ENCODE measurements at regions not wholly inside any gene's neighbourhood (a gene's known extent, or its start where the extent isn't known, plus 50 kb on each side); places are given as distances from the start of the nearest gene placed in this dataset.

DNA sequence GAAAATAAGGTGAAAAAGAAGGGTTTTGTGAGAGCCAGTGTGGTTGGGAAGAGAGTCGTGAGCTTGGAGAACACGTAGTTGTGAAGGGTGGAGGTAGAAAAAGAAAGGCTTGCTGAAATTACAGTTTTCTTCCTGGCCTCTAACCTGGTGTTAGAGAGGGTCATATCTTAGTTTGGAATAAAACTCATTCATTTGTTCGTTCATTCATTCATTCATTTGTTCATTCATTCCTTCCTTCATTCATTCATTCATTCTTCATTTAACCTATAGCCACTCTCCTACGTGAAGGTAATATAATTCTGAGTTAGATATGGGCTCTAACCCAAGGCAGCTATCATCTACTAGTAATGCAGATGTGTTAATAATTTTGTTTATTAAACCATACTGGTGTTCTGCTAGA is 111.8 kb upstream of the ZNF521 start:
- Mint-ChIP-seq H3K27ac (no peak overlapping the region), H3K4me3 (no peak overlapping the region), H3K36me3 (ENCODE audit: low read depth) (no peaks in the 10 kb centered on the region), H3K27me3 (no peaks in the 10 kb centered on the region), H3K4me1 (no peaks in the 10 kb centered on the region), H3K9me3 (no peaks in the 10 kb centered on the region)
- intact Hi-C loops (cut with micrococcal nuclease), result no loop called here
- DNase-seq, result no peak

DNA sequence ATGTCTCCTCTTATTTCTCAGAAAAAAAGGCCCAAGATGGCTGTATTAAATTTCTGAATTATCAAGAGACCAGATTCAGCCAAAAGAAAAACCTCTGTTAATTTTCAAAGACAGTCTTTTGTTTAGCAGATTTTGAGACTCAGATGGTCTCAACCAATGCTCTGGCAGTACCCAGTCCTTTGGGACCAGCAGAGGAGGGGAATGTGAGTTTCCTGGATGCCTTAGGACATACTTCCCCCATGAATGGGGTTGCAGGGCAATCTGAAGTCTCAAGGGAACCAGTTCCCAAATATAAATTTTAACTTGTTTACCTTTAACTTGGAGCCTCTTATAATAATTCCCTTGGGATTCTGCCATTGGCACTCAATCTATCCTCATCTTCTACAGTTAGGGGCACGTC is 107.8 kb upstream of the ZNF521 start:
- no peaks in the 10 kb centered on the region for H3K36me3 Mint-ChIP-seq (ENCODE audit: low read depth)
- H3K4me3 Mint-ChIP-seq, result no peak overlapping the region
- intact Hi-C loops (cut with micrococcal nuclease), result no loop called here
- H3K27me3 Mint-ChIP-seq, result no peaks in the 10 kb centered on the region
- no peak for DNase-seq
- H3K4me1 Mint-ChIP-seq, result no peaks in the 10 kb centered on the region
- H3K27ac Mint-ChIP-seq, result no peak overlapping the region
- H3K9me3 Mint-ChIP-seq, result no peaks in the 10 kb centered on the region

DNA sequence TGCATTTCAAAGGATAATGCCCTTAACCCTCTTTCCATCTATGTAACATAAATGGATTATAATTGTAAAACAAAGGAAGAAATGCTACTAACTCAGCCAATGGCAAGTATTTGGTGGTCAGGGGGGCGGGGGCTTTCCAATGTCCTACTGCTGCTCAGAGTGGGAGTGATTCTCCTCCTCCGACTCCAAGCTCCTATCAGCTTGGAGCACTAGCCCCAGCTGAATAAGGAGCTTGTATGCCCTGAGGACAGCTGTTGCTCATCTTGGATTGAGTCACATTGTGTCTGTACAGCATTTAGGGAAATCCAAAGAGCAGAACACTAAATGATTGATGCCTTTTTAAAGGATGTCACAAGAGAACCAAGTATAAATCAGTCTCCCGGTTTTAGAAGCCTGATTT is 105.6 kb upstream of the ZNF521 start:
- DNase-seq, result no peak
- Mint-ChIP-seq H3K36me3 (ENCODE audit: low read depth) (no peaks in the 10 kb centered on the region), H3K4me1 (no peaks in the 10 kb centered on the region), H3K27me3 (no peaks in the 10 kb centered on the region), H3K9me3 (no peaks in the 10 kb centered on the region), H3K27ac (no peak overlapping the region), H3K4me3 (no peak overlapping the region)
- intact Hi-C loops (cut with micrococcal nuclease), result no loop called here

DNA sequence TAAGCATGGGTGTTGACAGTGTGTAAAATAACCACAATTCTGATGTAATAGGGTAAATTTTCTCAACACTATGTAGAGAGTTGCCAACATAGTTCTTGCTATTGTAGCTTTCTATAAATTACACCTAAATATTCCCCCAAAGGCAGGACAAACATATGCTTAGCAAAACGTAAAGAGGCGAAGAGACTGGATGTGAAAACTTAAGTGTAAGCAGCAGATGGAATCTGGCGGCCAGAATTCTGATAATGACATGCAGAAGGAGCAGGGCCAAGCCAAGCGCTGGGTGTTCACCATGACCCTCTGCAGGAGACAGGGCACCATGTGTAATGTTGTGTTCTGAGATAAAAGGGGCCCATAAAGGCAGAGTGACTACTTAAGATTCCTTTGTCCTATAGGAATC is 105.2 kb upstream of the ZNF521 start:
- intact Hi-C loops (cut with micrococcal nuclease), result no loop called here
- Mint-ChIP-seq H3K27ac (no peak overlapping the region), H3K4me3 (no peak overlapping the region), H3K9me3 (no peaks in the 10 kb centered on the region), H3K4me1 (no peaks in the 10 kb centered on the region), H3K27me3 (no peaks in the 10 kb centered on the region), H3K36me3 (ENCODE audit: low read depth) (no peaks in the 10 kb centered on the region)
- DNase-seq, result no peak

DNA sequence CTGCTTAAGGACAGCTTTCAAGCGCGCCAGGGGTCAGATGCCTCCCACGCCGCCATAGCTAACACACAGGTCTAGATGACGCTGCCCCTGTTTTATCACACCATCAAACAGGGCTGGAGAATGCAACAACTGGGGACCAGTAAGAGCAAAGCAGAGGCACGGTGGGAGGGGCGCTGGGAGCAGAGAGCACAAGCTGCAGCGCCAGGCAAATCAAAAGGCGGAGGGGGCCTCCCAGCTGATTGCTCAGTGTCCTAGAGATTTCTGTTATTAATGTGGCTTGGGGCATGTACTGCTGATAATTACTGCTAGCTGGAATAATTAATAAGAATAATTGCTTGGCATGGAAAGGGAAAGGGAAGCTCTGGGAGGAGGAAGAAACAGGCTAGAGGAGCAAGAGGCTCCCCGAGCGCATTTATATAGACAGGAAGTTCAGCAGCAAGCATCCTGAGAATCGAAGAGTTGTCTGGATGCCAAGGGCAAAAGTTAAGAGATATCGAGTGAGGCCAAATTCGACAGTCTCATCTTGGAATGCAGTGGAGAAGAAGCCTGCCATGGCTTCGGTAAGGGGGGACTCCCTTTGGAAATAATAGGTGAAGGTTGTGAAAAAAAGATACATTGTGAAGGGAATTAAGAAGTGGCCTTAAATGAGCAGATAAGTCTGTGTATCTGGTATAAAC is 104.5 kb upstream of the ZNF521 start:
- Mint-ChIP-seq H3K27me3 (no peaks in the 10 kb centered on the region), H3K36me3 (ENCODE audit: low read depth) (no peaks in the 10 kb centered on the region), H3K4me1 (no peaks in the 10 kb centered on the region), H3K27ac (no peak overlapping the region), H3K9me3 (no peaks in the 10 kb centered on the region), H3K4me3 (no peak overlapping the region)
- DNase-seq, result no peak
- intact Hi-C loops (cut with micrococcal nuclease), result no loop called here

DNA sequence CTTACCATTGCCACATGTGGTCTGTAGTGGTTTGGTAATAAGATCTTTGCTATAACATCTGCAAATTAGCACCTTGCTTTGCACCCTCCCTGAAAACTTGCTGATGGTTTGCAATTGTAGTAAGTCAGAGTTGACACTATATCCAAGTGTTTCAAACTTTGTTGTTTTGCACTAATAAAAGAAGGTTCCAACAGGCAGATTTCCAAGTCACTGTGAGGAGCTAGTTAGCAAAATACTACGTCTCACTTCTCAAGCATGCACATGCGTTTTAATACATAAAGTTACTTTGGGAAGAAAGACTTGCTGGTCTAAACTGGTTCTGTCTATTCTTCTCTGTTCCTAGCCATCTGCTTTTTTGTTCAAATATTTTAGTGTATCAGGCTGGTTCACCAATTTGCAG is 103.7 kb upstream of the ZNF521 start:
- H3K4me1 Mint-ChIP-seq, result no peaks in the 10 kb centered on the region
- H3K4me3 Mint-ChIP-seq, result no peak overlapping the region
- intact Hi-C loops (cut with micrococcal nuclease), result no loop called here
- no peaks in the 10 kb centered on the region for H3K36me3 Mint-ChIP-seq (ENCODE audit: low read depth)
- no peak for DNase-seq
- H3K9me3 Mint-ChIP-seq, result no peaks in the 10 kb centered on the region
- H3K27ac Mint-ChIP-seq, result no peak overlapping the region
- no peaks in the 10 kb centered on the region for H3K27me3 Mint-ChIP-seq

DNA sequence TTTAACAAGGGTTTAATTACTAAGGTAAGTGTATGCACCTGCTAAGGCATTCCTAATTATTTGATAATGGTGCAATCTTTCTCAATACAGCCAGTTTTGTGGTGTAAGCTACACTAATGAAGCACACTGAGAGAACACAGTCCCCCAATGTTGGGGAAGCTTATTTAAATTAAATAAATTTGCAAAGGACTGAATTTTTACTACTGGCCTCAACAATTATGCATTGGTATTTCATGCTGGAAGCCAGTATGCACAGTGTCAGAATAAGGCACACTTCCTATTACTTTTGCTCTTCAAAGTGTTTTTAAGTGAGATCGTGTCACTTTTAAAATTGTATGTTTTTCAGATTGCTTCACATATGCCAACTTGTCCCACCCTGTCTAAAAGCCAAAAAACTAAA is 103.2 kb upstream of the ZNF521 start:
- H3K27me3 Mint-ChIP-seq, result no peaks in the 10 kb centered on the region
- H3K36me3 Mint-ChIP-seq (ENCODE audit: low read depth), result no peaks in the 10 kb centered on the region
- intact Hi-C loops (cut with micrococcal nuclease), result no loop called here
- H3K4me3 Mint-ChIP-seq, result no peak overlapping the region
- H3K4me1 Mint-ChIP-seq, result no peaks in the 10 kb centered on the region
- no peak overlapping the region for H3K27ac Mint-ChIP-seq
- no peak for DNase-seq
- H3K9me3 Mint-ChIP-seq, result no peaks in the 10 kb centered on the region

DNA sequence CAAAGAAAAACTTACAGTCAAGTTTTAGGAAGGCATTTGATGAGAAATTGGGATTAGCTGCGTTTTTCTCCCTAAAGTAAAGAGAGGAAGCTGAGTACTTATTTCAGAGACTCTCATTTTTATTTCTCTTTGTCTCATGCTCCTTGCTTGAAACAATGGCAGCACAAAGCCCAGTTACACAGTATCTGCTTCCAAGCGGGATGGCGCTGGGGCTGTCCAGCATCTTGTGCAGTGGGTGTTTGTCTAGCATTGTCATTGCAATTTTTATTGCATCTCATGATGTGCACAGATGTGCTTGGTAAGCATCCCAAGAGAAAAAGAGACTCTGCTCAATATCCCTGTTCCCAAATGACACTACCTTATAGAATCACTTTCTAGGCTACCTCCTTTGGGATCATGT is 102.8 kb upstream of the ZNF521 start:
- Mint-ChIP-seq H3K9me3 (no peaks in the 10 kb centered on the region), H3K27me3 (no peaks in the 10 kb centered on the region), H3K27ac (no peak overlapping the region), H3K4me3 (no peak overlapping the region), H3K36me3 (ENCODE audit: low read depth) (no peaks in the 10 kb centered on the region), H3K4me1 (no peaks in the 10 kb centered on the region)
- intact Hi-C loops (cut with micrococcal nuclease), result no loop called here
- no peak for DNase-seq

DNA sequence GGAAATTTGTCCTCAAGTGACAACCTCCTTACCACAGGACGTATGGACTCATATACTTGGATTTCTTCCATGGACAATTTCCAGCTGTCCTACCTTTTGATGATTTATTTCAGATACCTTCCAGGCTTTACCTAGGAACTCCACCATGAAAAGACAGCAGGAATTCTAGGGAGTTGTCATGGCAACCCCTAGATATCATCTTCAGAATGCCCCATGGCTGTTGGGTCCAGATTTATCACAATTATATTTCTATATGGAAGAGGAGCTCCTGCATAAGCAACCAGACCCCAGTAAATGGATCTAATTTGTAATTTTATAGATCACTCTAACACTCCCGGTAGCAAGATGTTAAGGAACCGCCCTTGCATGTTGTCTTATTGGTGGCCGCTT is 102.3 kb upstream of the ZNF521 start:
- no peaks in the 10 kb centered on the region for H3K27me3 Mint-ChIP-seq

DNA sequence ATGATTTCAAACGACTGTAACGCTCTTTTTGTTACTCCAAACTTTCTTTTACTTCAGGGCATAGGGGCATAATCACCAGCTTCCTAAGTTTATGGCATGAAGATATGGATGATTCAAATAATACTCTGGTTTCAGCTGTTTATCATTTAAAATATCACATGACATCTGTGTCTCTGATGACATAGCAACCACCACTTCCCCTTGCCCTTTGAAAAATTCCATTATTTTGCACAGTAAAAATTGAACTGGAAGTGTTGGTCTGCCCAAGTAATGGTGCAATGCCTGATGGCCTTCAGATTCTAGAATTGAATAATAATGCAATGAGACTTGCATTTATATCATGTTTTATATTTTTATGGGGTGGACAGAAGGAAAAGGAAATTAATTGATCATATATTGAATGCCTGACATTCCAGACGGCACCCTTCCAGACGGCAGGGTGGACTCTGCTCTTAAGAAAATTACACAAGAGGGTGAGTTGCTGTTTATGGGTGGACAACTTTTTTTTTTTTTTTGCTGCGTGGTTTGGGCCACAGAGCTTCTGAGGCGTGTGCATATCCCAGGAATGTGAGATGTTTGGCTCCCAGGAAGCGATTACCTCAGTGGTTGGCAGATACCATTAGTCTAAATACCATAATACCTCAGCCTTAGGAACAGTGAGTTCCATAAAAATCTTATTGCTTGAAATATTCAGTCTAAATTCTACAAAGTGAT is 101.7 kb upstream of the ZNF521 start:
- no peak for DNase-seq
- H3K4me1 Mint-ChIP-seq, result no peaks in the 10 kb centered on the region
- no peaks in the 10 kb centered on the region for H3K9me3 Mint-ChIP-seq
- no peaks in the 10 kb centered on the region for H3K27me3 Mint-ChIP-seq
- no peak overlapping the region for H3K27ac Mint-ChIP-seq
- intact Hi-C loops (cut with micrococcal nuclease), result no loop called here
- H3K36me3 Mint-ChIP-seq (ENCODE audit: low read depth), result no peaks in the 10 kb centered on the region
- H3K4me3 Mint-ChIP-seq, result no peak overlapping the region

More for the DNA sequence above, 102.3 kb upstream of the ZNF521 start:
- H3K4me1 Mint-ChIP-seq, result no peaks in the 10 kb centered on the region
- intact Hi-C loops (cut with micrococcal nuclease), result no loop called here
- H3K36me3 Mint-ChIP-seq (ENCODE audit: low read depth), result no peaks in the 10 kb centered on the region
- no peak for DNase-seq
- no peak overlapping the region for H3K4me3 Mint-ChIP-seq
- H3K27ac Mint-ChIP-seq, result no peak overlapping the region
- H3K9me3 Mint-ChIP-seq, result no peaks in the 10 kb centered on the region

DNA sequence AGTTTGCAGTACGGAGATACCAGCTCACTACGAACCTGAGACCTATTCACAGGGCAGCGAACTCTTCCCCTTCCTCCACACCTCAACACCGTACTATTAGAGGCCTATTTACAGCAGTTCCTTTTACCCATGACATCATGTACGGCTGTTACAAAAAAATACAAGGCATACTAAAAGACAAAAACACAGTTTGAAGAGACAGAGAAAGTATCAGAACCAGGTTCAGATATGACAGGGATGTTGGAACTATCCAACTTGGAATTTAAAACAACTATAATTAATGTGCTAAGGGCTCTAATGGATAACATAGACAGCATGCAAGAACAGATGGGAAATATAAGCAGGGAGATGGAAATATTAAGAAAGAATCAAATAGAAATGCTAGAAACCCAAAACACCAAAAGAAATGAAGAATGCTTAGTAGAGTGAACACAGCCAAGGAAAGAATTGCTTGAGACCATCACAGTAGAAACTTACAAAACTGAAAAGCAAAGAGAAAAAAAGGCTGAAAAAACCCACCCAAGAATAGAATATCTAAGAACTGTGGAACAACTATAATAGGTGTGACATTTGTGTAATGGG is 99.2 kb upstream of the ZNF521 start:
- Mint-ChIP-seq H3K4me1 (no peaks in the 10 kb centered on the region), H3K9me3 (no peaks in the 10 kb centered on the region), H3K36me3 (ENCODE audit: low read depth) (no peaks in the 10 kb centered on the region), H3K27me3 (no peaks in the 10 kb centered on the region), H3K27ac (no peak overlapping the region), H3K4me3 (no peak overlapping the region)
- intact Hi-C loops (cut with micrococcal nuclease), result no loop called here
- DNase-seq, result no peak

DNA sequence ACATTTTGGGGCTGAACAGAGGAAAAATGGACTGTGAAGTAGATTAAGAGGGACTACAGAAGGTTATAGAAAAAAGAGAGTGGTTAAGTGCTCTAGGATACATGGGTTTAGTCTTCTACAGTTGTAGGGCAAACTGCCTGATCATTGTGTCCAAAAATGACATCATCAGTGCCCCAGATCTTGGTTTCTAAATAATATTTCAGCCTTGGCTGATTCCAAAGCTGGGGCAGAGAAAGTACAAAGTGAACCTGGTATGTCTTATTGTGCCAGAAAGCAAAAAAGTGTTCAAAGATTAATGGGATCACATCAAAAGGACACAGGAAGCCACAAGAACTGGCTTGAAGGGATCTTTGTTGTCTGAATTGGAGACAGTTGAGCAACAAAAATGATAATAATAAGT is 97.1 kb upstream of the ZNF521 start:
- intact Hi-C loops (cut with micrococcal nuclease), result no loop called here
- no peak for DNase-seq
- Mint-ChIP-seq H3K4me1 (no peaks in the 10 kb centered on the region), H3K9me3 (no peaks in the 10 kb centered on the region), H3K36me3 (ENCODE audit: low read depth) (no peaks in the 10 kb centered on the region), H3K4me3 (no peak overlapping the region), H3K27ac (no peak overlapping the region), H3K27me3 (no peaks in the 10 kb centered on the region)

DNA sequence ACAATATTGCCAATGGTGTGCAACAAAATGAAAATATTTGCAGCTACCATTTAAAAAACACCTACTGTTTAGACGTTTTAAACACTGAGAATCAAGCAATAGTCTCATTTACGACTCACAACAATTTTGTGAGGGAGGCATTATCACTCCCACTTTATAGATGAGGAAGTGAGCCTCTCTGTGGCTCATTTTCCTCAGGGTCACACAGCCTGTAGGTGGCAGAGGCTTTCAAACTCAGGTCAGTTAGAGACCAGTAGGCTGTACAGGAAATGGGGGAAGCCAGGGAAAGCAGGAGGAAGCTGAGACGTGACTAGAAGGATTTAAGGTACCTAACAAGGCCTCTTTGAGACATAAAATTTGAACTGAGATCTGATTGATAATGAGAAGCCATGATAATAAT is 95.0 kb upstream of the ZNF521 start:
- no peak overlapping the region for H3K4me3 Mint-ChIP-seq
- DNase-seq, result no peak
- no peaks in the 10 kb centered on the region for H3K36me3 Mint-ChIP-seq (ENCODE audit: low read depth)
- intact Hi-C loops (cut with micrococcal nuclease), result no loop called here
- no peaks in the 10 kb centered on the region for H3K4me1 Mint-ChIP-seq
- no peaks in the 10 kb centered on the region for H3K27me3 Mint-ChIP-seq
- no peaks in the 10 kb centered on the region for H3K9me3 Mint-ChIP-seq
- no peak overlapping the region for H3K27ac Mint-ChIP-seq

DNA sequence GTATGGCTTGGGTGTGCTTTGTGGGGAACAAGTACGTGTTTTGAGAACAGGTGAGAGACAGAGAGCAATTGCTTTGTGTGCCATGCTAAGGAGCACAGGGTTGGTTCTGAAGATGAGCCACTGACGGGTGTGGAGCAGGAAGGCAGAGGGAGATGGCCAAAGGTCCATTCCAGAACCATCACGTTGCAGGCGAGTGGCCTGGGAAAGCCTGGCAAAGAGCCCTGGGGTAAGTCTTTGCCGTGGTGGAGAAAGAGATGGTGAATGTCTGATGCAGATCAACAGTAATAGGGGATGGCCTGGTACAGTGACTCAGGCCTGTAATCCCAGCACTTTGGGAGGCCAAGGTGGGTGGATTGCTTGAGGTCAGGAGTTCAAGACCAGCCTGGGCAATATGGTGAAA is 93.5 kb upstream of the ZNF521 start:
- H3K9me3 Mint-ChIP-seq, result no peaks in the 10 kb centered on the region
- intact Hi-C loops (cut with micrococcal nuclease), result no loop called here
- no peak for DNase-seq
- no peak overlapping the region for H3K27ac Mint-ChIP-seq
- no peaks in the 10 kb centered on the region for H3K27me3 Mint-ChIP-seq
- H3K4me1 Mint-ChIP-seq, result no peaks in the 10 kb centered on the region
- no peaks in the 10 kb centered on the region for H3K36me3 Mint-ChIP-seq (ENCODE audit: low read depth)
- no peak overlapping the region for H3K4me3 Mint-ChIP-seq

DNA sequence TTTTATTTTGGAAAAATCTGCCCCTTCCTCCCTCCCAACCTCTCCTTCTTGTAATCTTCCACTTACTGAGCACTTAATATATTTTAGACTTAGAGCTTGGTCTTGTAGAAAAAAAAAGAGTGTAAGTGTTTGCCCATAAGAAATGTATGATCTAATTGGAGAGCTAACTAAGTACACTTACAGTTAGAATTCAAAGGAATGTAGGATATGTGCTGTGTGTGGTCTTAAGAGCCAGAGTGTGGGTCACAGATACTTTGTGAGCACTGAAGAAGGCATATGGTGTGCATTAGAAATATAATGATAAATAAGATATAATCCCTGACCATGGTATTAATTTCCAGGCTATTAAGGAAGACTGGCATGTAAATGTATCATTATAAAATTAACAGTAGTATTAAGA is 91.8 kb upstream of the ZNF521 start:
- Mint-ChIP-seq H3K4me1 (no peaks in the 10 kb centered on the region), H3K9me3 (no peaks in the 10 kb centered on the region), H3K4me3 (no peak overlapping the region), H3K27me3 (no peaks in the 10 kb centered on the region), H3K27ac (no peak overlapping the region), H3K36me3 (ENCODE audit: low read depth) (no peaks in the 10 kb centered on the region)
- DNase-seq, result no peak
- intact Hi-C loops (cut with micrococcal nuclease), result no loop called here

Data from activated CD4-positive, alpha-beta T cell treated with anti-CD3 and anti-CD28 coated beads, Interleukin-2, amount 10 ng/mL, durations not matched to agents 24 days and 14 days (primary cell).